ENCODE measurements at regions not wholly inside any gene's neighbourhood (a gene's known extent, or its start where the extent isn't known, plus 50 kb on each side); places are given as distances from the start of the nearest gene placed in this dataset.

DNA sequence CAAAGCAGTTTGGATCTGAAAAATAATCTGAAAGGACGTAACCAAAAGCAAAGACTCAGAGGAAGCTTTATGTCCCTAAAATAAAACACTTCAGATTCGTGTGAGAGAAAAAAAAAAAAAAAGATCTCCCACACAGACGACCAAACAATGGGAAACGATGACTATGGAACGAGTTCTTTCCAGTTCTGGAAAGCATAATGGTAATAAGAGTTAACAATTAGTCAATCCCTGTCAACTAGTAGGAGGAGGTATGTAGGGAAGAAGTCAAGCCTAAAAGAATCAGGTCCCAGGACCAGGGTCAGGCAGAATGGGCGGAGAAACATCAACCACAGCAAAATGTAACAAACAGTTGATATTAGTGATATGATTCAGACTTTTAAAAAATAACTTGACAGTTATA, 170.3 kb upstream of the SETBP1 start:
- TF ChIP-seq EZH2phosphoT487 (IDR thresholded peaks at IDR 0.05; ENCODE audit: insufficient read depth, low read depth) (no peak), EZH2 (IDR thresholded peaks at IDR 0.05; ENCODE audit: insufficient read depth, poor library complexity, severe bottlenecking) (no peak)
